HG03139 (cell line): ENCODE measurements at regions not wholly inside any gene's neighbourhood (a gene's known extent, or its start where the extent isn't known, plus 50 kb on each side); places are given as distances from the start of the nearest gene placed in this dataset.

Source experiments
- ATAC-seq: cut with Tn5 transposase; IDR thresholded peaks from one replicate; pipeline ENCODE4 v1.9.1; 2021; ENCODE audit not compliant: unreplicated experiment

DNA sequence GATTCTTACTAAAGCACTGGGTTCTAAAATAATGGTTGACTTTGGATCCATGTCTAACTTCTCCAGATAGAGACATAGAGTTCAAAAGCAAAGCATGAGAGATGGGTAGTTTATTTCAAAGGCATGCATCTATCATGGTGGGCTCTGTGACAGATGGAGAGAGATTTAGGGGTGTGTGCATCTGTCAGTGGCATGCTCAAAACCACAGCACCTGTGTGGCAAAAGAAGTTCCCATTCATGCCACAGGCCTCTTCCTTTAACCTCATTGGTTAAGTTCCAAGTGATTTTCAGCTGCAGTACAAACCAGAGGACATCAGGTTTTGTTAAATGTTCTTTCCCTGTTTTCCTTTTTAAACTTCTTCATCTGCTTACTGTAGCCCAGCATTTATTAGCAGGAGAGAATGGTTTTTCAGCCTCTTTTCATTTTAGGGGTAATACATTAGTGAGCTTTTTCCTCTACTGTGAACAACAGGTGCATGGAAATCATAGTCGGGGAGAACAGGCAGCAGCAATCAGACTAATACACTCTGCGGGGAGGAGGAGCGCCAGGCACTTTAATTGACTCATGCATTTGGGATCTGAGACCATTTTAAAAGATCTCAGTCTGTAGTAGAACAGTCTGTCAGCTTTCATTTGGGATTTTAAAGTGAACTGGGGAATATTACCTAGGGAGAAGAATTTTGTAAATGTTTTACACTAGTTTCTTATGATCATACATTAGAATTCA is 52.4 kb upstream of the UPP2 start:
- no peak for ATAC-seq

DNA sequence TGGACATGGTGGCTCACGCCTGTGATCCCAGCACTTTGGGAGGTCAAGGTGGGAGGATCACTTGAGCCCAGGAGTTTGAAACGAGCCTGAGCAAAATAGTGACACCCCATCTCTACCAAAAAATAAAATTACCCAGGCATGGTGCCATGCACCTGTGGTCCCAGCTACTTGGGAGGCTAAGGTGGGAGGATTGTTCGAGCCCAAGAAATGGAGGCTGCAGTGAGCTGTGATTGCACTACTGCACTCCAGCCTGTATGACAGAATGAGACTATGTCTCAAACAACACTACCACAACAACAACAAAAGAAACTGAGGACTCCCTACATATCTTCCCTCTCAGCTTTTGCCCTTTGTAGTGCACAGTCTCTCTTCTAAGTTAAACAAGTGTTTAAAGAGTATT is 53.3 kb upstream of the UPP2 start:
- ATAC-seq = no peak

DNA sequence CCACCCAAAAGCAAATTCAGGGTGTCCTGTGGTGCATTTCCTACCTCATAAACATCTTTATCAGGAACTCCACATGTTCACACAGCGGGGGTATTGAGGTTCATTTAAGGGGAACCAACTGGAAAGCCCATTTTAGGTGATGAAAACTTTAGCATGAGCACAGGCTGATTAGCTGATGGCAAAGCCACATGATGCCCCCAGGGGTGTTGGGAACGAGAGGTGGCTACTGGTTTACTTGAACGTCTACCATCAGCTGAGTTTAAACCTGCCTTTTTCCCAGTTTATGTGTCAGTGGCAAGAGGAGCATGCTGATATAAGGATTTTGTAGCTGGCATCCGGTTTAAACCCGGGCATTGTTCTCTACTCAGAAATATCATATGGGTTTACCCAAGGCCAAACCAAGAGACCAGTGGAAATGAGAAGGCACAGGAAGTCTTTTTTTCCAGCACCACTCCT is 54.5 kb upstream of the UPP2 start:
- no peak for ATAC-seq

DNA sequence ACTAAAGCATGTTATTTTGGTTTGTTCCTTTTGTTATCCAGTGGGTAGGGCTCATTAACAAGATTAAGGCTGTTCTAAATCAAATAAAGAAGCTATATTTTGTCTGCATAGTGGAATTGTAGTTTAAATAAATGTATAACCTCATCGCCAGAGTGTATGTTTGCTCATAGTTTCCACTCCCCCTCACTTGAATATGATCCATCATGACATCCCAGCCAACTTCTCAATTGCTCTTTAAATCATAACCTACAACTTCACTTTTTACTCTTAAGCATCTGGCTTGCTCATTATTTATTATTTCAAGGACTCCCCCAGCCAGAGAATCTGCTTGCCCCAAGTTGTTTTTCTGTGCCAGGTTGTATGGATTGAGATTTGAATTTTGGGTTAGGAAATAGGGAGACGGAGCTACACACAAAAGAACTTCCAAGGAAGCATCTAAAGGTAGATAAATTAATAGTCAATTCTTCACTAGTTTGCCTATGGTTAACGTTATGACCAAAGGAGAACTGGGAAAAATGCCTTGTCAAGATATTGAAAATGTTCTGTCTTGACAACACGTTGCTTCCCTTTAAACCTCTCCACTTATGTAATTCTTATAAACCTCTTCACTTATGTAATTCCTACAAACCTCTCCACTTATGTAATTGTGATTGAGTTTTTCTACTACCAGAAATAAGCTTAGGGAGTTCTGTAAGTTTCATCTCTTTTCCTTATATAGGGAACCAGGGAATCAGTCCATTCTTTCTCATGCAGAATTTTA is 55.4 kb upstream of the UPP2 start:
- no peak for ATAC-seq

DNA sequence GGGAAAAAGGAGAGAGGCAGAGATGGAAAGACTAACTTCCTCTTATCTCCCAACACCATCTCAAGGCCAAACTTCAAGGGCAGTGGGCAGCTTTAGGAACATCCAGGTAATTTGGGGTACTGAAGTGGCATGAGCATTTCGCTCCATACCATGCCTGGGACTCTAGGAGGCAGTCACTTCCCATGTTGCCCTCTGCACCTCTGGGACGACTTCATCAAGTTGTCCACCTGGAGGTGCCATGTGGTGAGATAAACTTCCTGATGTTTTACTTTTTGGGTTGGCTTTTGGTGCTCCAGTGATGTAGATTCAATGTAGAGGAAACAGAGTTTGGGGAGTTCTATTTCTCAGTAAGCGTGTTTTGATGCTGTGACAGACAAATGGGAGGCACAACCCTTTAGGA is 56.3 kb upstream of the UPP2 start:
- ATAC-seq = no peak

DNA sequence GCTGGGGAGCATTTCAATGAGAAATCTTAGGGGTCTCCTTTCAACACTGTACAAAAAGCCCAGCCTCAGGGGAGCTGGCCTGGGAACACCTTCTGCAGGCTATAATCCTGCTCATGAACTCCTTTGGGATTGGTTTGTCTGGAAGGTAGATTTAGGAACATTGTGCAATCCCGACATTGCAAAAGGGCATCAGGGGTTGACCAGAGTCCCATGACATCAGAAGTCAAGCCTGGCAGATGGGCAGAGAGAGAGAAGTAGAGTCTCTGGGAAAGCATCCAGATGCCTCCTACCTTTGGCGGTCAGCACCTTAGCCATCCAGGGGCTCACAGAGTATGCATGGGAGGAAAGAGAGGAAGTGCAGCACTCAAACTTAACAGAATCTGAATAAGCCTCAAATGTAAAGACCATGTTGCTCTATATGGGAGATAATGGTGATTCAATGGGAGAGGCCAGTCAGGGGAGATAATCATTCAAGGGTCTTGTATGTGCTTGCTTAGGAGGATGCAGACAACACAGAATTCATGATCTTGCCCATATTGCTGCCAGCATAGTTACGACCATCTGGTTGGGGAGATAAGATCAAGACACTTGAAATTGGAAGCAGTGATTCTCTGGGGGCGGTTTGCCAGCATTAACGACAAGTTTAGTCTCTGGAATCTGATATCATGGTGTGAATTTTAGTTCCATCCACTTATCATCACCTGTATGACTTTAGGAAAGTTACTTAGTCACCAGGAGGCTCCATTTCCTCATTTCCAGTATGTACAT is 58.3 kb upstream of the UPP2 start:
- no peak for ATAC-seq

DNA sequence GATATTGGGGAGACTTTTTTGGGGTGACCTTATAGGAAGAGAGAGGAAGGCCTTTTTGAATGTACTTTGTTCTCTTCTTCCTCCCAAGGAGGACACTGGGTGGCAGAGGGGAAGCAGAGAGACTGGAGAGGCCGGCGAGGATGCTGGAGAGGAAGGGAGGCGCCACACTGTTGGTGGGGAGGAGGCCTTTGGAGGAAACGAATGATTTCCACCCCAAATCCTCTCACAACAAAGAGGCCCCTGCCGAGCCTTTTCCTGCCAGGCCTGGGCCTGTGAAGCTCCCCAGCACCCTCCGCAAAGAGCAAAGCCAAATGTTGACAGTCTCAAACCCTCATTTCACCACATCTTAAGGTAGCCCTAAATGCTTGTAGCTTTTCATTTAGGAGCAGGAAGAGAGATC is 59.0 kb upstream of the UPP2 start:
- ATAC-seq = no peak

DNA sequence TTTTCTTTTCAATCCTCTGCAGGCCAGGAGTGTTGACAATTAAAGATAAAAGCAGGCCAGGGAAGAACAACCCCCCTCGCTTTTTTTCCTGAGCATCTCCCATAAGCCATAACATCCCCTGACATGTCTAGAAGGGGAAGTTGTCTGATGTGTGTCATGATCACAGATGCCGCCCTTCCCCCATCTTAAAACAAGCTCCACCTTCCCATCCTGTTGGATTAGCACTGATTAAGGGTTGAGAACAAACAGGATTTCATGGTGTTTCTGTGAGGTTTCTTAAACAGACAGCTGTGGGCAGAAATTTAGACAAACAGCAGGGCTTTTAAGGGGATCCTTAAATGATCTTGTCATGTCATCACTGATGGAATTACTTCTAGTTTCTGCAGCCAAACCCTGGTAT is 59.4 kb upstream of the UPP2 start:
- no peak for ATAC-seq

DNA sequence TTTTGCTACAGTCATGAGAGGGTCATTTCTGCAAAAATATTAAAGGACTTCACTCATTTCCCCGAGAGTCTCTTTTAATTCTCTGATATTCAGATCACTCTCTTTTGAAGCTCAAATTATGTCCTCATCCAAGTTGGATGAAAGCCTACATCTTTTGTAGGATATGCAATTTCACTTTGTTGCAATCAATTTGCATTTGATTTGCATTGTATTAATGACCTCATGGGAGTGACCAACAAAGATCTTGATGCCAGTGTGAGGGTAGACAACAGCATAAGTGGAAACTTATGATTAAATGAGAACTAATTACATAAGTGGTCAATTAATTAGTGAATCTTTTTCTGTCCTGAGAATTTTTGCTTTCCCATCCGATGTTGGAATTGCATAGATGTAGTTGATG is 60.3 kb upstream of the UPP2 start:
- no peak for ATAC-seq

DNA sequence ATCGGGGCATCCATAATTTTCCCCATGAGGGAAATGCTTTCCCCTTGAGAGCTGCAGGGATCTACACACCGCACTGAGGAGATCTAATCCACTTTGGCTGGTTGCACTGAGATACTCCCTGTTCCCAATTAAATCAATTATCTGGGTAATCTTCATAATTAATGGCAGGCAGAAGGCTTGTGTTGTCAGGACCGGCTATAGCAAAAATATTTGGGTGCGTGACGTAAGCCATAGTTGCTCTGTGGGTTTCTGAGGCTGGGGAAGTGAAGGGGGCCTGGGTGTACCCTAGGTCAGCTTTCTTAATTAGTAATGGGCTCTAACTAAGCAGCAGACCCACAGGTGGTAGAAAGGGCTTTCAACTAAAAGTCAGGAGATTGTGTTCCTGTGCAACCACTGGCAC is 62.8 kb upstream of the UPP2 start:
- no peak for ATAC-seq

DNA sequence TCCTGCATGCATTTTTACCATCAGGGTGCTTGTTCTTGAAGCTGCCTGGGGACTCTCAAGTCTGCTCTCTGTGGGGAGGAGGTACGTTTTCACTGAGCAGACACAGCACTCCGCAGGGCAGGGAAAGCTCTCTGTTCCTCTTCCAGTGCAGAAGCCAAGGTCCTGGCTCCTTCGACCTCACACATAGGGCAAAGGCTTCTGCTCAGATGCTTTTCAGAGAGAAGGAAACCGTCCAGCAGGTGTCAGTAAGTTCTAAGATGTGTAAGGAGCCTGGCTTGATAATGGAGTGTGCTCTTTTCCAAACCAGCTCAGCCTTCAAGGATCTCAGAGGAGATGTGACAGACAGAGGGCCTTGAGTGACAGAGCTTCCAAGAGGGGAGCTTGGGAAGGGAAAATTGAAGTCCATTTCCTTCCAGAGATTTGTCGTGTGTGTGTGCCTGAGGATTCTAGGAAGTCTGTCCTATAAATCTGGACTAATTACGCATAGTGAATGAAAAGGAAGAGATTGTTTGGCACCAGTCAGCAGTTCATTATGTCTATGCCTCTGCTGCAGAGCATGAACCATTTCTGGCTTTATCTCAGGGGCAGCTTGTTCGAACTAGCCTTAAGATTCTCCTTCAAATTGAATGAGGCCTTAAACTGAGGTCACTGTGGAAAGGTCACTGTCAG is 67.3 kb upstream of the UPP2 start:
- ATAC-seq = peak; percentile 69

DNA sequence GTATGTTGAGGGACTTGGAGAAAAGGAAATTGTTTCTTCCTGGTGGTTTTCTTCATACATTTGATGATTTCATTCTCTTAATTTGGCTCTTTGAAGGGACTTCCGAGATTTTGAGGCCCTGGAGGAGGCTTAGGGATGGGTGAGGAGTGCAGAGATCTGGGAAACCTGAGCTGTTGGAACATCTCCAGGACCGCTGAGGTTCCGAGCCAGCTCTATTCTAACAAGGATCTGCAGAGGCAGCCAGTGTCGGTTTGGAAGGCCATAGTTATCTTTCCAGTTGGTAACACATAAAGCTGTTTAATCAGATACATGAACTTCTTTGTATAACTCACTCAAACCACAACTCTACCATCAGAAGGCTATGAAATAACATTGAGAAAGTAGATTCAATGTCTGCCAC is 70.3 kb upstream of the UPP2 start:
- no peak for ATAC-seq

DNA sequence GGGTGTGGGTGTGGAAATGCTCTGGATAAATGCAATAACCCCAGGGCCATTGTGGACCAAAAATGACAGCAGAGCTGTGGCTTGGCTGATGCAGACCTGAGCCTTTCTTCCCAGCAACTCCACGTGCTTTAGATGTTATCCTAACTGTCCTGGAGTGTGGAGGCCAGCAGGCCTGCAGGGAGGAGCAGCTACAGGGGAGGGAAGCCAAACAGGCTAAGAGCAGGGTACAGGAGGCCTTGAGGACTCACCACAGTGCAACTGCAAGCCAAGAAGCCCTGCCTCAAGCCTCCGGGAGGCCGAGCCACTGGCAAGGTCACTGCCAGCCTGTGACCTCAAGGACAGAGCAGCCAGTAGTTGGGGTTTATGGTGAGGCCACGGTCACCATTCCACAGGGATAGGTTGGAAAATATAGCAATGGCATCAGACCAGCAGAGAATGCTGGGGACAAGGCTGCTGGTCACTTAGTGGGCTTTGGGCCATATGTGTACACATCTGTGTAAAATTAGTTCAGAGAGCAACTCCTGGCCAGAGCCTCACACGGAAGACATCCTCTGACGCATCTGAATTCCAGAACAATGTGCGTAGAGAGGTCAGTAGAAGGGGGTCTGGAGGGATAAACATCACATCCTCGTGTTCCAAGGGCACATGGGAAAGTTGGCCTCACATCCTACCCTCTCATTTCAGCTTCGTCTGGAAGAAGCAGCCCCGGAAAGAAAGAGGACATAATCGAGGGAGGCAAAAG is 76.2 kb upstream of the UPP2 start:
- ATAC-seq = no peak

DNA sequence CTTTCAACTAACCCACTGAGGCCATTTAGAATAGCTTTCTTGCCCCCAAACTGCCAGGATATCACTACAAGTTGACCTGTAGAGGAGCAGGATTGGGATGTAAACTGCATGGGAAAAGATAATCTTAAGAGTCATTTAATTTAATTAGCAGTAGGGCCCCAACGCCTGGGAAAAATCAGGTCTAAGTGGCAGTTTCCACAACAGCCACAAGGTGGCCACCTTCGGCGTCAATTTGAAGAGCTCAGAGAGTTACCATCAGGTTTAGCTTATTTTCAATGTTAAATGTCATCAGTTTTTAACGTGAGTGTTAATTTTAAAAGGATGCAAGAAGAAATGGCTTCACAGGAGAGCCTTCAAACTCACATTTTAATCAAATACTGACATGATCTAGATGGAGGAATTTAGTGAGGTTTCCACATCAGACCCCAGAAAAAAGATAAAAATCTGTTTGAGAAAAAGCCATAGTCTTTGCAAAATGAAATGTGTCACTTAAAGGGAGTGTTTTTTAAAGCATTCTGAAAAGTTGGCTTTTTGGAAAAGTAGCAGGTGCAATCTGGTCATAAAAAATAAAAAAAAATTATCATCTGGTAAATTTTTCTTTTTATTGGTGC is 77.3 kb upstream of the UPP2 start:
- peak; percentile 75 for ATAC-seq

DNA sequence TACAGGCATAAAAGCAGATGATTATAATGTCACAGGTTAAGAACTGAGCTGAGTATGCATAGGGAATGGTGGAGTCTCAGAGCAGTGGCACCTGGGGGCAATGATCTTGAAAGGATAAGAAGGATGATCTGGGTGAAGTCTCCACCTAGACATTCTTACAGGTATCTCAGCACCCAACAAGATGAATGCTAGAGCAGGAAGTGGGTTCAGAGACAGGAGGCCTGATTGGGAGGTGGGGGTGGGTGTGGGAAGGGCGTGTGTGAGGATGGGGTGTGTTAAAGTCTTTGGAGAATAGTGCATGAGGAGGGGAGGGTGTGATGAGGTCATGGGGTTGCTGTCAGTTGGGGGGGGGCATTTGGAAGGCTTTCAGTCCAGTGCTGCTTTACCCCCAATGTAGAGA is 78.8 kb upstream of the UPP2 start:
- no peak for ATAC-seq

DNA sequence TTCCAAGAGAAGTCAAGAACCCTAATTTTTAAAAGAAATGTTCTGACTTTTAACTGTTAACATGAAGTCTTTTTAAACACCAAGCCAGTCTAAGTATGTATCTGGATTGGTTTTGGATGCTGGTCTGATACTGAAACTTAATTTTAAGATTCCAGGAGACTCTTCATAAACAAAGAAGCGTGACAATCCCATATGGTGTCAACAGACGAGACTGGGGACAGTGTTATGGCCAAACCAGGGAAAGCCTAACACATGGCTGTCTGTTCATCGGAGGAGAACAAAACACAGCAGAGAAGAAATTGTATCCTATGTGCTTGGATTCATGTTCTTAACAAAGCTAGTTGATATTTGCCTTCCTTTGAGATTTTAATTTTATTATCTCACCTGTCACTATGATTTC is 80.5 kb upstream of the UPP2 start:
- ATAC-seq = no peak

DNA sequence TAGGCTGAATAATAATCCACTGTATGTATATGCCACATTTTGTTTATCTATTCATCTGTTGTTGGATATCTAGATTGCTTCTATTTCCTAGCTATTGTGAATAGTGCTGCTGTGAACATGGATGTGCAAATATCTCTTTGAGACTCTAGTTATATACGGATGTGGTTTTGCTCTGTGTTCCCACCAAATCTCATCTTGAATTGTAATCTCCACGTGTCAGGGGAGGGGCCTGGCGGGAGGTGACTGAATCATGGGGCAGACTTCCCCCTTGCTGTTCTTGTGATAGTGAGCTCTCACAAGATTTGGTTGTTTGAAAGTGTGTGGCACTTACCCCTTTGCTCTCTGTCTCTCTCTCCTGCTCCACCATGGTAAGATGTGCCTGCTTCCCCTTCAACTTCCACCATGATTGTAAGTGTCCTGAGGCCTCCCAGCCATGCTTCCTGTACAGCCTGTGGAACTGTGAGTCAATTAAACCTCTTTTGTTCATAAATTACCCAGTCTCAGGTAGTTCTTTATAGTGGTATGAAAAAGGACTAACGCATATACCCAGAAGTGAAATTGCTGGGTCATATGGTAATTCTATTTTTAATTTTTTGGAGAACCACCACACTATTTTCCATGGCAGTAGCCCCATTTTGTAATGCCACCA is 86.1 kb upstream of the UPP2 start:
- ATAC-seq = no peak

DNA sequence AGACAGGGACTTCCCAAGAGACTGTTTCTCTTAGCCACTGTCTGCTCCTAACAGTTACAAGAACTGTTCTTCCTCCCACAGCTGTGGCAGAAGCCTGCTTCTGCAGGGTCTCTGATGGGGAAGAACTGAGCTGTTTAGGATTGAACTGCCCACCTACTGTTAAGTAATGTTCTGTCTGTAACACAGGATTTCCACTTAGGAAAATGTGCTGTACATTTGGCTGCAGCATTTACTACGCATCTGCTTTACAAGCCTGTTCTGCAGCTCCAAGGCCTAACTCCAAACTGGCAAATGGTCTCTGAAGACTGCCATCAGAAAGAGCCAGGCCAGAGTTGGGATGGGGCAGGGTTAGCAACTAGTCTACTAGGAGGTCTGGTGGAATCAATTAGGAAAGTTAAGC is 87.8 kb upstream of the UPP2 start:
- no peak for ATAC-seq

DNA sequence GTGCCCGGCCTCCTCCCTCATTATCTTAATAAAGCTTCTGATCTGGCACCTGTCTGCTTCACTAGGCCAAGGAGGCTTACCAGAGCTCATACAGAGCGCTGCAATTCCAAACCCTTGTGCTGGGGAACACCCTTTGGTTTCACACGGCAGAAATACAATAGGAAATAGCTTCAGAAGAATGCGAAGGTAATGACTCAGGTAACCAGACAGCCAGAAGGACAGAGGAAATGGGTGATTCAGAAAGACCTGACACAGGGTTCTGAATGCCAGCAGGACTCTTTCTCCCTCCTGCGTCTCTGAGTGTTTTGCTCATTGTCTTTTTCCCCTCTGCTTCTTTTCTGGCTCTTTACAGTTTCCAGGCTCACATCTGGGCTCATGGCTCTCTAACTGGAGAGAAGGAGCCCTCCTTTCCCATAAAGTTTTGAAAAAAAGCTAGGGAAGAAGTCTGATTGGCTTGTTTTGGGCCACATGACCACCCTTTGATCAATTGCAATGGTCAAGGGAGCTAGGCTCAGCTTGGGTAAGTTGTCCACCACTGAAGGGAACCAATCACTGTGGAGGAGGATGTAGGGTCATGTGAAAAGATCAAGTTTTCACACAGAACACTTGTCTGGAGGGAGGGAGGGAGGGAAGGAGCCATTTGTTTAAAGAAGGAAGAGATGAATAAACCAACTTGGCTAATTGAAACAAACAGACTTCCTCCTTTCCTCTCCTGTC is 90.5 kb upstream of the UPP2 start:
- ATAC-seq = no peak
